ENCODE measurements at regions not wholly inside any gene's neighbourhood (a gene's known extent, or its start where the extent isn't known, plus 50 kb on each side); places are given as distances from the start of the nearest gene placed in this dataset.
A peak's percentile ranks its signal among the peaks of the same experiment; 100 is the strongest.

DNA sequence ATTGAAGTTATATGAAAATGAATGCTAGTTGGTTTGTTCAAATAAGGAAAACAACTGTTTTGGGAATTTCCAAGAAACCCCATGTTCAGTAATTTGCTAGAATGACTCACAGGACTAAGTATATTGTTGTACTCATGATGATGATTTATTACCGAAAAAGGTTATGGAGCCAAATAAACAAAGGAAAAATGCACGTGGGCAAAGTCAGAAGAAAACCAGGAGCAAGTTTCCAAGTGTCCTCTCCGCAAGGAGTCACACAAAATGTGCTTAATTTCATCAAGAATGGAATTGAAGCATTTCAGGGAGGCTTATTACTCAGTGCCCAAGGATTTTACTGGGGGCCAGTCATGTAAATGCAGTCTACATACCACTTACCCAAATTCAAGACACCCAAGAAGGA is 1652.4 kb upstream of the TMEFF2 start:
- TF ChIP-seq POLR2AphosphoS5 (IDR thresholded peaks at IDR 0.05; ENCODE audit: low read depth, low read length) (peak; percentile 17; the same call in 1 of the 2 replicates), RCOR1 (IDR thresholded peaks at IDR 0.05; ENCODE audit: low read length) (no peak), YY1 (IDR thresholded peaks at IDR 0.05; ENCODE audit: low read depth) (no peak), TCF12 (IDR thresholded peaks at IDR 0.05) (peak; percentile 65), CTCF (IDR thresholded peaks at IDR 0.05) (no peak), EP300 (IDR thresholded peaks at IDR 0.05; ENCODE audit: borderline replicate concordance in 1 of 2, low read depth in 1 of 2, low read length in 1 of 2) (peak; percentile 12 to 71; a peak in 2 of 4 replicates), TAF1 (IDR thresholded peaks at IDR 0.05; ENCODE audit: borderline replicate concordance, low read depth, low read length) (no peak)
